ENCODE measurements at regions not wholly inside any gene's neighbourhood (a gene's known extent, or its start where the extent isn't known, plus 50 kb on each side); places are given as distances from the start of the nearest gene placed in this dataset.
"Not testable (repeated sequence)": the region's sequence is repeated elsewhere in the genome, so short reads cannot be mapped to it uniquely, and the experiment has no call there.

- no peak for TF ChIP-seq CTCF (IDR thresholded peaks at IDR 0.05; ENCODE audit: low read depth, low read length)
- DNase-seq (ENCODE audit: low read depth in 2 of 2), result no peak
- H3K4me3 ChIP-seq (replicated peaks in 1 of 2; ENCODE audit: low read depth in 2 of 2, low read length in 2 of 2), result no peak overlapping the region
Measured at GRCh38 chrX:146994163-146994562, 179.6 kb upstream of the CXorf51A start.

GRCh38 chrX:146973283-146973682 is 158.7 kb upstream of the CXorf51A start:
- no peak overlapping the region for H3K4me3 ChIP-seq (replicated peaks in 1 of 2; ENCODE audit: low read depth in 2 of 2, low read length in 2 of 2)
- DNase-seq (ENCODE audit: low read depth in 2 of 2), result no peak
- TF ChIP-seq CTCF (IDR thresholded peaks at IDR 0.05; ENCODE audit: low read depth, low read length), result no peak

GRCh38 chrX:146967306-146967705 is 152.8 kb upstream of the CXorf51A start:
- TF ChIP-seq CTCF (IDR thresholded peaks at IDR 0.05; ENCODE audit: low read depth, low read length), result no peak
- H3K4me3 ChIP-seq (replicated peaks in 1 of 2; ENCODE audit: low read depth in 2 of 2, low read length in 2 of 2), result no peak overlapping the region
- DNase-seq (ENCODE audit: low read depth in 2 of 2), result no peak

GRCh38 chrX:146956760-146957159 is 142.2 kb upstream of the CXorf51A start:
- H3K4me3 ChIP-seq (replicated peaks in 1 of 2; ENCODE audit: low read depth in 2 of 2, low read length in 2 of 2), result no peak overlapping the region
- no peak for DNase-seq (ENCODE audit: low read depth in 2 of 2)
- no peak for TF ChIP-seq CTCF (IDR thresholded peaks at IDR 0.05; ENCODE audit: low read depth, low read length)

- TF ChIP-seq CTCF (IDR thresholded peaks at IDR 0.05; ENCODE audit: low read depth, low read length), result no peak
- DNase-seq (ENCODE audit: low read depth in 2 of 2), result no peak
- no peak overlapping the region for H3K4me3 ChIP-seq (replicated peaks in 1 of 2; ENCODE audit: low read depth in 2 of 2, low read length in 2 of 2)
Measured at GRCh38 chrX:146934256-146934655, 119.7 kb upstream of the CXorf51A start.

- not testable (repeated sequence) for DNase-seq (ENCODE audit: low read depth in 2 of 2); H3K4me3 ChIP-seq (replicated peaks in 1 of 2; ENCODE audit: low read depth in 2 of 2, low read length in 2 of 2)
Measured at GRCh38 chrX:146932997-146933396, 118.5 kb upstream of the CXorf51A start.

GRCh38 chrX:146921204-146921603 is 106.7 kb upstream of the CXorf51A start:
- no peak for TF ChIP-seq CTCF (IDR thresholded peaks at IDR 0.05; ENCODE audit: low read depth, low read length)
- DNase-seq (ENCODE audit: low read depth in 2 of 2), result no peak

More at GRCh38 chrX:146921204-146921603, 106.7 kb upstream of the CXorf51A start:
- no peak overlapping the region for H3K4me3 ChIP-seq (replicated peaks in 1 of 2; ENCODE audit: low read depth in 2 of 2, low read length in 2 of 2)
